H9 (cell line): ENCODE measurements at regions not wholly inside any gene's neighbourhood (a gene's known extent, or its start where the extent isn't known, plus 50 kb on each side); places are given as distances from the start of the nearest gene placed in this dataset.

ENCODE experiments used
- DNase-seq: peaks from one replicate; pipeline ENCODE4 v3.0.0-alpha.2; 2017
- H2AFZ ChIP-seq: one replicate; pipeline ENCODE4 v1.6.1; 2013; ENCODE audit warnings: mild to moderate bottlenecking, low read length, control low read depth, moderate library complexity
- H2AK5ac ChIP-seq: 2 replicates; pipeline ENCODE4 v1.6.1; 2013; ENCODE audit warnings: low read length, control low read depth, mixed read lengths; ENCODE audit not compliant: insufficient read length
- H2BK120ac ChIP-seq: one replicate; pipeline ENCODE4 v1.6.1; 2013; ENCODE audit warnings: low read depth, mild to moderate bottlenecking, low read length, control low read depth, inconsistent platforms; ENCODE audit not compliant: poor library complexity, severe bottlenecking
- H2BK12ac ChIP-seq: 2 replicates; pipeline ENCODE4 v1.6.1; 2013; ENCODE audit warnings: low read length, control low read depth, mixed read lengths, low read depth; ENCODE audit not compliant: insufficient read length
- H2BK15ac ChIP-seq: 2 replicates; pipeline ENCODE4 v1.6.1; 2013; ENCODE audit warnings: low read depth, low read length, control low read depth
- H2BK20ac ChIP-seq: one replicate; pipeline ENCODE4 v1.6.1; 2013; ENCODE audit warnings: low read depth, mild to moderate bottlenecking, low read length, control low read depth, inconsistent platforms; ENCODE audit not compliant: poor library complexity, severe bottlenecking
- H2BK5ac ChIP-seq: 2 replicates; pipeline ENCODE4 v1.6.1; 2013; ENCODE audit warnings: low read length, control low read depth, mixed read lengths; ENCODE audit not compliant: insufficient read length
- H3K14ac ChIP-seq: 2 replicates; pipeline ENCODE4 v1.6.1; 2013; ENCODE audit warnings: low read length, control low read depth; ENCODE audit not compliant: insufficient read depth
- H3K18ac ChIP-seq: 2 replicates; pipeline ENCODE4 v1.6.1; 2013; ENCODE audit warnings: low read depth, mild to moderate bottlenecking, mixed read lengths, low read length, control low read depth; ENCODE audit not compliant: insufficient read length
- H3K23ac ChIP-seq: 2 replicates; pipeline ENCODE4 v1.6.1; 2013; ENCODE audit warnings: low read length, control low read depth, mixed read lengths, low read depth; ENCODE audit not compliant: insufficient read length
- H3K23me2 ChIP-seq: 2 replicates; pipeline ENCODE4 v1.6.1; 2013; ENCODE audit warnings: low read depth, mild to moderate bottlenecking, mixed read lengths, low read length, control low read depth; ENCODE audit not compliant: insufficient read length, poor library complexity, severe bottlenecking
- H3K27ac ChIP-seq: 2 replicates; pipeline ENCODE4 v1.5.1; 2013; ENCODE audit warnings: low read length, control low read depth, mixed read lengths, low read depth; ENCODE audit not compliant: insufficient read length
- H3K27me3 ChIP-seq: 2 replicates; pipeline ENCODE4 v1.6.1; 2013; ENCODE audit warnings: low read length, control low read depth, inconsistent platforms; ENCODE audit not compliant: insufficient read depth
- H3K4ac ChIP-seq: 2 replicates; pipeline ENCODE4 v1.6.1; 2013; ENCODE audit warnings: low read depth, mild to moderate bottlenecking, control low read depth, inconsistent platforms, low read length, moderate library complexity
- H3K4me1 ChIP-seq: 2 replicates; pipeline ENCODE4 v1.6.1; 2013; ENCODE audit warnings: low read length, control low read depth, inconsistent platforms; ENCODE audit not compliant: insufficient read depth
- H3K4me2 ChIP-seq: 2 replicates; pipeline ENCODE4 v1.6.1; 2013; ENCODE audit warnings: low read length, control low read depth, mixed read lengths; ENCODE audit not compliant: insufficient read length, insufficient read depth
- H3K56ac ChIP-seq: 2 replicates; pipeline ENCODE4 v1.6.1; 2013; ENCODE audit warnings: low read depth, mild to moderate bottlenecking, mixed read lengths, low read length, control low read depth; ENCODE audit not compliant: insufficient read length
- H3K79me1 ChIP-seq: 2 replicates; pipeline ENCODE4 v1.6.1; 2013; ENCODE audit warnings: low read depth, mild to moderate bottlenecking, moderate library complexity, low read length, control low read depth, inconsistent platforms; ENCODE audit not compliant: insufficient read depth, poor library complexity, severe bottlenecking
- H3K79me2 ChIP-seq: 2 replicates; pipeline ENCODE4 v1.6.1; 2013; ENCODE audit warnings: low read length, control low read depth, inconsistent platforms; ENCODE audit not compliant: insufficient read depth
- H3K9ac ChIP-seq: 2 replicates; pipeline ENCODE4 v1.6.1; 2013; ENCODE audit warnings: low read length, control low read depth, mixed read lengths; ENCODE audit not compliant: insufficient read length; ENCODE audit errors: extremely low read depth
- H3K9me3 ChIP-seq: one replicate; pipeline ENCODE4 v1.6.1; 2013; ENCODE audit warnings: low read depth, low read length, inconsistent platforms; ENCODE audit not compliant: control insufficient read depth
- H3T11ph ChIP-seq: one replicate; pipeline ENCODE4 v1.6.1; 2013; ENCODE audit warnings: mild to moderate bottlenecking, low read length, control low read depth, inconsistent platforms
- H4K20me1 ChIP-seq: one replicate; pipeline ENCODE4 v1.6.1; 2013; ENCODE audit not compliant: control insufficient read depth, insufficient read length, insufficient read depth
- H4K5ac ChIP-seq: 2 replicates; pipeline ENCODE4 v1.6.1; 2013; ENCODE audit warnings: low read depth, mild to moderate bottlenecking, mixed read lengths, low read length, control low read depth; ENCODE audit not compliant: insufficient read length
- H4K8ac ChIP-seq: replicated peaks from 2 replicates; pipeline ENCODE4 v1.6.1; 2013; ENCODE audit warnings: low read length, control low read depth, mixed read lengths, low read depth; ENCODE audit not compliant: insufficient read length
- H4K91ac ChIP-seq: 2 replicates; pipeline ENCODE4 v1.6.1; 2013; ENCODE audit warnings: low read depth, mild to moderate bottlenecking, moderate library complexity, mixed read lengths, low read length, control low read depth; ENCODE audit not compliant: insufficient read length
- H3K27ac Mint-ChIP-seq, 3 experiments: 2 replicates in 2 of 3; 3 replicates in 1 of 3; pipeline ENCODE4 v1.8.0; 2020 to 2021; ENCODE audit warnings: mixed read lengths in 3 of 3, mild to moderate bottlenecking in 1 of 3, moderate library complexity in 1 of 3
- H3K27me3 Mint-ChIP-seq: 2 replicates; pipeline ENCODE4 v1.8.0; 2021; ENCODE audit warnings: low read depth, mild to moderate bottlenecking, moderate library complexity, mixed read lengths
- H3K36me3 Mint-ChIP-seq, 3 experiments: 2 replicates in 2 of 3; 3 replicates in 1 of 3; pipeline ENCODE4 v1.8.0; 2020 to 2021; ENCODE audit warnings: low read depth in 3 of 3, mixed read lengths in 3 of 3; ENCODE audit not compliant: insufficient read depth in 1 of 3
- H3K4me1 Mint-ChIP-seq, 2 experiments: 2 replicates each; pipeline ENCODE4 v1.8.0; 2020; ENCODE audit warnings: mixed read lengths in 2 of 2
- H3K4me3 Mint-ChIP-seq, 2 experiments: 2 replicates in 1 of 2; 3 replicates in 1 of 2; pipeline ENCODE4 v1.8.0; 2020 to 2021; ENCODE audit warnings: mild to moderate bottlenecking in 2 of 2, mixed read lengths in 2 of 2, moderate library complexity in 1 of 2
- H3K9me3 Mint-ChIP-seq, 2 experiments: 2 replicates in 1 of 2; 3 replicates in 1 of 2; pipeline ENCODE4 v1.8.0; 2020; ENCODE audit warnings: mild to moderate bottlenecking in 2 of 2, mixed read lengths in 2 of 2, moderate library complexity in 1 of 2
- WGBS: extraction: QIAGEN DNeasy Blood & Tissue Kit; methylation state at CpG from one replicate; pipeline ENCODE4 v1.1.7; 2013; ENCODE audit warnings: missing lambda C conversion rate, low lambda C conversion rate, mixed read lengths; ENCODE audit not compliant: insufficient read length; ENCODE audit errors: extremely low coverage; 5-methylcytosine and 5-hydroxymethylcytosine counted together
- TF ChIP-seq, protein P1 (sequence below): fragments of 200-600 bp; sonication (generic); conservative IDR thresholded peaks from 3 replicates; pipeline ENCODE4 v1.8.0; 2021; ENCODE audit warnings: antibody characterized with exemption, mild to moderate bottlenecking

DNA sequence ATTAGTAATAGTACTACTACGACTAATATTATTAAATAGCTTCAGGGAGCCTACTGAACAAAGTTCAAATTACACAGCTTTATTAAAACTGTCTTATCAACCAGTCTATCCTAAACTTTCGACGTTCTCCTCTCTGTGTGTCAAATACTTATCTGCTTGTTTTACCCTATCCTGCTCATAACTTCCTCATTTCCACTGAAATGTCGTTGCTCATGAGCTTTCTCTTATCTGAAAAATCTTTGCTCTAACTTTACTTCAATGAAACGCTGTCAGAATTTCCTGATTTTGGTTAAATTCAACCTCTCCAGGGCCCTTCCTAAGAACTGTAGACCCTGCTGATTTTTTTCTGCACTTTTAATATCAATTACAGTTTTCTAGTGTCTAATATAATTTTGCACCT, 1431.0 kb upstream of the WWC1 start:
- Mint-ChIP-seq H3K9me3 (no peaks in the 10 kb centered on the region), H3K4me1 (peaks cover 10 to 15% of the 10 kb centered on the region in 2 experiments; a peak in 3 of 4 replicates), H3K27me3 (no peaks in the 10 kb centered on the region), H3K27ac (no peak overlapping the region), H3K36me3 (no peaks in the 10 kb centered on the region), H3K4me3 (no peak overlapping the region)
- Histone ChIP-seq H4K5ac (no peak overlapping the region), H2BK5ac (no peak overlapping the region), H3K27me3 (no peaks in the 10 kb centered on the region), H3K79me1 (no peaks in the 10 kb centered on the region), H3K56ac (no peak overlapping the region), H3K79me2 (no peaks in the 10 kb centered on the region), H3K9ac (no peak overlapping the region), H3K4me2 (no peak overlapping the region), H4K91ac (no peak overlapping the region), H2BK120ac (no peak overlapping the region), H2BK20ac (no peak overlapping the region), H3K23me2 (no peaks in the 10 kb centered on the region), H3K18ac (no peak overlapping the region), H3K9me3 (no peaks in the 10 kb centered on the region), H3K23ac (no peak overlapping the region), H3T11ph (no peak overlapping the region), H4K20me1 (no peaks in the 10 kb centered on the region), H2BK12ac (no peak overlapping the region), H4K8ac (no peak overlapping the region), H3K4me1 (no peaks in the 10 kb centered on the region), H2BK15ac (no peak overlapping the region), H2AK5ac (no peak overlapping the region), H2AFZ (no peak overlapping the region), H3K14ac (no peak overlapping the region), H3K4ac (no peak overlapping the region), H3K27ac (no peak overlapping the region)
- TF ChIP-seq, protein P1, sequence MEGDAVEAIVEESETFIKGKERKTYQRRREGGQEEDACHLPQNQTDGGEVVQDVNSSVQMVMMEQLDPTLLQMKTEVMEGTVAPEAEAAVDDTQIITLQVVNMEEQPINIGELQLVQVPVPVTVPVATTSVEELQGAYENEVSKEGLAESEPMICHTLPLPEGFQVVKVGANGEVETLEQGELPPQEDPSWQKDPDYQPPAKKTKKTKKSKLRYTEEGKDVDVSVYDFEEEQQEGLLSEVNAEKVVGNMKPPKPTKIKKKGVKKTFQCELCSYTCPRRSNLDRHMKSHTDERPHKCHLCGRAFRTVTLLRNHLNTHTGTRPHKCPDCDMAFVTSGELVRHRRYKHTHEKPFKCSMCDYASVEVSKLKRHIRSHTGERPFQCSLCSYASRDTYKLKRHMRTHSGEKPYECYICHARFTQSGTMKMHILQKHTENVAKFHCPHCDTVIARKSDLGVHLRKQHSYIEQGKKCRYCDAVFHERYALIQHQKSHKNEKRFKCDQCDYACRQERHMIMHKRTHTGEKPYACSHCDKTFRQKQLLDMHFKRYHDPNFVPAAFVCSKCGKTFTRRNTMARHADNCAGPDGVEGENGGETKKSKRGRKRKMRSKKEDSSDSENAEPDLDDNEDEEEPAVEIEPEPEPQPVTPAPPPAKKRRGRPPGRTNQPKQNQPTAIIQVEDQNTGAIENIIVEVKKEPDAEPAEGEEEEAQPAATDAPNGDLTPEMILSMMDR: no peak
- DNase-seq: no peak
- WGBS: no CpG with 5 or more reads among the region's 5 CpGs
